GM13977 (cell line): ENCODE measurements at regions not wholly inside any gene's neighbourhood (a gene's known extent, or its start where the extent isn't known, plus 50 kb on each side); places are given as distances from the start of the nearest gene placed in this dataset.

Experiments used
- DNase-seq: peaks from one replicate; pipeline ENCODE4 v3.0.0; 2012; ENCODE audit warnings: low spot score
- CTCF ChIP-seq: IDR thresholded peaks from 2 replicates; pipeline ENCODE4 v1.5.1; 2012; ENCODE audit warnings: mild to moderate bottlenecking, control low read depth; ENCODE audit not compliant: insufficient read depth; ENCODE audit errors: extremely low read depth, missing control alignments
- in situ Hi-C: fragments of 300-500 bp; cut with MboI; formaldehyde crosslinking; loops from one replicate; pipeline ENCODE4 v1.12.0; 2022; ENCODE audit warnings: low sequenced_read_pairs, low pct_unique_long_range_greater_than_20kb, mixed read lengths, inconsistent platforms; ENCODE audit not compliant: unreplicated experiment

GRCh38 chr9:28587052-28587451 lies 1013.8 kb upstream of the C9orf72 start:
- in situ Hi-C loops: no loop called here
- TF ChIP-seq CTCF: no peak
- no peak for DNase-seq

- in situ Hi-C loops: no loop called here
- no peak for TF ChIP-seq CTCF
- DNase-seq: no peak
Observed at GRCh38 chr9:28598408-28598807, 1025.1 kb upstream of the C9orf72 start.

DNA sequence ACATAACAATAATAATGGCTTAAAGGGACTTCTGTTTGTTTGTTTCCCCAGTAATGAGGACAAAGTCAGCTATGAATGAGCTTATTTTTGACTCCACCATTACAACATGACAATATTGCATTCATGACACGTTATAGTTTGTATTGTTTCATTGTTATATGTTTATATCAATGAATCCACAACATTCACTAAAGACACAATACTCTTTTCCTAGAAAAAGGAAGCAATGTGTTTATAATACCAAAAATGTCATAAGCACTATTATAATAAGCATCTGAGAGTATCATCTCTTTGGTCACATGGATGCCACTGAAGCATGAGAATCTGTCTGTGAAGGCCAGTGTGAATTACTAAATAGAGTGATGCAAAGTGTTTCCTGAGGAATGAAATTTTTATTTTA lies 1026.9 kb upstream of the C9orf72 start:
- no peak for TF ChIP-seq CTCF
- in situ Hi-C loops: no loop called here

DNA sequence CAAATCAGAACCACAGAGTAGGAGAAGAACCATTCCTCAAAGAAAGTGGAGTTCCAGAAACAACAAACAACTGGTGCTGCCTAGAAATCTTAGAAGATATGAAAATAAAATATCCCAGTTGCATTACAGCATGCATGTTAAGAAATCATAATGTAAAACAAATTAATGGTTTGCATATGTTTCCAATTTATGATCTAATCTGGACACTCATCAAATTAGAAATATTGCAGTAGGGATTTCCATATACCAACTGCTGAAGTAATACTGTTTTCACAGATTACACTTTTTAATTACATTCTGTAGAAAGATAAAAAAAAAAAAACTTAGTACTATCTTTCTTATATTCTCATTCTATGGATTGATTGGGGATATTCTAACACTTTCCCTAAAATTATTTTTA lies 1034.6 kb upstream of the C9orf72 start:
- DNase-seq: no peak
- in situ Hi-C loops: no loop called here
- TF ChIP-seq CTCF: no peak

More for the DNA sequence above, 1026.9 kb upstream of the C9orf72 start:
- DNase-seq: no peak

- in situ Hi-C loops: no loop called here
- DNase-seq: no peak
- TF ChIP-seq CTCF: no peak
Observed at GRCh38 chr9:28610339-28610738, 1037.1 kb upstream of the C9orf72 start.

DNA sequence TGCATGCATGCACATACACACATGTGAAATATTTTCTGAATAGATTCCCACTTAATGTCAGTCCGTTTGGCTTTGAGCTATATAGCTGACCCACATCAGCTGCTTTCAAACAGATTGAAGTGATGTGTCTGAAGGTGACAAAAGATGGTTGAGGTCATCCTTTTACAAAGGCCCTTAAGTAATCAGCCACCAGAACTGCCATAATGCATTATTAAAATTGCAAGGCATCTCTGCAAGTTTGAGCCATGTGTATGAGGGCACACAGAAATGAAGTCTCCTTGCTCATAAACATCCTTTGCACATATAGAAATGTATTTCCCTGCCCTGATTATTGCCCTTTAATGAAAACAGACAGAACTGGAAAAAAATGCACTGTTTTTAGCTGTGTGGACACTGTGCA lies 1043.0 kb upstream of the C9orf72 start:
- DNase-seq: no peak

More for the DNA sequence above, 1043.0 kb upstream of the C9orf72 start:
- no peak for TF ChIP-seq CTCF
- in situ Hi-C loops: no loop called here
